Panc1 (cell line): ENCODE measurements at regions not wholly inside any gene's neighbourhood (a gene's known extent, or its start where the extent isn't known, plus 50 kb on each side); places are given as distances from the start of the nearest gene placed in this dataset.

Experiments used
- ATAC-seq: fragments of 200-7000 bp; cut with Tn5 transposase; 2 replicates; pipeline ENCODE4 v1.9.1; 2020; ENCODE audit warnings: mild to moderate bottlenecking, moderate library complexity
- BruUV-seq: library from RNA; stranded (reverse); fragments of 400-500 nt; replicated peaks from 2 replicates; lab custom pipeline; 2021; lab: Mats Ljungman, UMichigan
- CTCF ChIA-PET: fragments of 300-600 bp; sonication (Branson Sonifier 250); formaldehyde crosslinking; loops from one replicate; lab custom pipeline; 2022; ENCODE audit warnings: antibody characterized with exemption; lab: Charles Lee
- POLR2A ChIA-PET: fragments of 300-600 bp; sonication (Branson Sonifier 250); formaldehyde crosslinking; loops from one replicate; lab custom pipeline; 2022; ENCODE audit warnings: antibody characterized with exemption; lab: Charles Lee
- DNase-seq: peaks from one replicate; pipeline ENCODE4 v3.0.0-alpha.2; 2010; ENCODE audit warnings: low read depth, low spot score
- H3K27ac ChIP-seq: 2 replicates; pipeline ENCODE4 v1.5.1; 2011; ENCODE audit warnings: mild to moderate bottlenecking, low read length, inconsistent platforms
- H3K27me3 ChIP-seq: fragments of 200-500 bp; sonication (Bioruptor generic); 2 replicates; pipeline ENCODE4 v1.6.0; 2014; ENCODE audit warnings: low read length, inconsistent platforms; ENCODE audit not compliant: control insufficient read depth, insufficient read depth
- H3K36me3 ChIP-seq: fragments of 200-500 bp; sonication (Bioruptor generic); 2 replicates; pipeline ENCODE4 v1.5.1; 2014; ENCODE audit warnings: inconsistent platforms, mild to moderate bottlenecking, low read length, moderate library complexity; ENCODE audit not compliant: control insufficient read depth, insufficient read depth
- H3K4me1 ChIP-seq: 2 replicates; pipeline ENCODE4 v1.5.1; 2011; ENCODE audit warnings: inconsistent platforms, mild to moderate bottlenecking, low read length, moderate library complexity; ENCODE audit not compliant: control insufficient read depth, insufficient read depth
- H3K4me3 ChIP-seq, 2 experiments: 2 replicates each; pipeline ENCODE4 v1.5.1; 2011 to 2012; ENCODE audit warnings: low read depth in 2 of 2, low read length in 2 of 2, mild to moderate bottlenecking in 2 of 2, inconsistent platforms in 1 of 2, moderate library complexity in 1 of 2
- H3K9me3 ChIP-seq: fragments of 200-500 bp; sonication (Bioruptor generic); 2 replicates; pipeline ENCODE4 v1.5.1; 2014; ENCODE audit warnings: low read depth, mild to moderate bottlenecking, inconsistent platforms, low read length, moderate library complexity; ENCODE audit not compliant: control insufficient read depth, insufficient read depth
- POLR2AphosphoS5 ChIP-seq: IDR thresholded peaks from 2 replicates; pipeline ENCODE4 v1.6.1; 2012; ENCODE audit warnings: mild to moderate bottlenecking, low read depth, low read length, moderate library complexity
- SIN3A ChIP-seq: IDR thresholded peaks from 2 replicates; pipeline ENCODE4 v1.6.1; 2012; ENCODE audit warnings: low read depth, mild to moderate bottlenecking, low read length, moderate library complexity, borderline replicate concordance; ENCODE audit not compliant: insufficient read depth
- TCF7L2 ChIP-seq: IDR thresholded peaks from 2 replicates; pipeline ENCODE4 v1.6.1; 2011; ENCODE audit warnings: mild to moderate bottlenecking, low read depth, low read length, inconsistent platforms
- in situ Hi-C: cut with HindIII; loops from 2 replicates; pipeline ENCODE4 v1.10.0; 2016; ENCODE audit warnings: low sequenced_read_pairs, low pct_unique_long_range_greater_than_20kb
- intact Hi-C: fragments of 100-400 bp; cut with micrococcal nuclease; formaldehyde crosslinking; loops from one replicate; pipeline ENCODE4 v1.10.0; 2022; ENCODE audit not compliant: unreplicated experiment
- TF ChIP-seq, protein P1 (sequence below), 2 experiments: IDR thresholded peaks; 2 replicates each; pipeline ENCODE4 v1.6.1; 2011 to 2012; ENCODE audit warnings: low read depth in 2 of 2, control low read depth in 1 of 2, low read length in 1 of 2, mild to moderate bottlenecking in 1 of 2, moderate library complexity in 1 of 2; ENCODE audit not compliant: insufficient read depth in 1 of 2
- TF ChIP-seq, protein P2 (sequence below): fragments of 450-650 bp; IDR thresholded peaks from 2 replicates; pipeline ENCODE4 v1.5.1; 2017; ENCODE audit warnings: mild to moderate bottlenecking

DNA sequence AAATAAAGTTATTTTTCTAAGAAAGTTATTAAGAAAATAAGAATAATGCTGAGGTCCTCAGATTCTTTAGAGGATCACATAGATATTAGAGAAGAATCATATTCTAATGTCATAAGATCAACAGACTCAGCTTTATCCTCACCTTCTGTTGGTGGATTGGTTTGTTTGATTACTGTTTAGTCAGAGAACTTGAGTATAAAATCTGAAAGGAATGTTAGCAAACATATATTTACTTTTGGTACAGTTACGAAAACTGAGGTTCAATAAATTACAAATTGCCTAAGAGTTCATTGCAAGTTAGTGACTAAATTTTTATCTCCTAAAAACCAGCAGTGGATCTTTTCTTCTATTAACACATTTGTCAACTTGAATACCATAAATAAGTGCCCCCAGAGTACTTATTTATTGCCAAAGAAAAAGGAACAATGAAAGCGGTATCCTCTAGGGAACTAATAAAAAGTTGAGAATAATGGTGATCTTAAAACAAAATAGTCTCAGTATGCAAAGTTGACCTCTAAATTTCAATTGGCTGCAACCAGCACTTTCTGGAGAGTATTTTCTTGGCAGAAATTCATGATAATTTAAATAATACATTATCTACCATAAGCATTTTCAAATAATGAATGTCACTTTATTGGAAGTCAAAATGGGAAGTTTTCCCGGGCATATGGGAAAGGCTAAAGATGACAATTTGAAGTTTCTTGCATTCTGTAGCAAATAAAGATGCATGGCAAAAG lies 296.8 kb downstream of the OTOL1 start:
- no peak overlapping the region for H3K4me3 ChIP-seq
- in situ Hi-C loops (no loop called here), intact Hi-C loops (no loop called here)
- ATAC-seq = no peak
- no peak for DNase-seq
- ChIA-PET CTCF (no interaction called here), POLR2A (no interaction called here)
- no peak overlapping the region for H3K27ac ChIP-seq
- H3K36me3 ChIP-seq = no peaks in the 10 kb centered on the region
- no peaks in the 10 kb centered on the region for H3K9me3 ChIP-seq
- H3K4me1 ChIP-seq = no peaks in the 10 kb centered on the region
- no peak for TF ChIP-seq TCF7L2
- TF ChIP-seq POLR2AphosphoS5 = no peak
- no peak for TF ChIP-seq SIN3A
- TF ChIP-seq, protein P1, sequence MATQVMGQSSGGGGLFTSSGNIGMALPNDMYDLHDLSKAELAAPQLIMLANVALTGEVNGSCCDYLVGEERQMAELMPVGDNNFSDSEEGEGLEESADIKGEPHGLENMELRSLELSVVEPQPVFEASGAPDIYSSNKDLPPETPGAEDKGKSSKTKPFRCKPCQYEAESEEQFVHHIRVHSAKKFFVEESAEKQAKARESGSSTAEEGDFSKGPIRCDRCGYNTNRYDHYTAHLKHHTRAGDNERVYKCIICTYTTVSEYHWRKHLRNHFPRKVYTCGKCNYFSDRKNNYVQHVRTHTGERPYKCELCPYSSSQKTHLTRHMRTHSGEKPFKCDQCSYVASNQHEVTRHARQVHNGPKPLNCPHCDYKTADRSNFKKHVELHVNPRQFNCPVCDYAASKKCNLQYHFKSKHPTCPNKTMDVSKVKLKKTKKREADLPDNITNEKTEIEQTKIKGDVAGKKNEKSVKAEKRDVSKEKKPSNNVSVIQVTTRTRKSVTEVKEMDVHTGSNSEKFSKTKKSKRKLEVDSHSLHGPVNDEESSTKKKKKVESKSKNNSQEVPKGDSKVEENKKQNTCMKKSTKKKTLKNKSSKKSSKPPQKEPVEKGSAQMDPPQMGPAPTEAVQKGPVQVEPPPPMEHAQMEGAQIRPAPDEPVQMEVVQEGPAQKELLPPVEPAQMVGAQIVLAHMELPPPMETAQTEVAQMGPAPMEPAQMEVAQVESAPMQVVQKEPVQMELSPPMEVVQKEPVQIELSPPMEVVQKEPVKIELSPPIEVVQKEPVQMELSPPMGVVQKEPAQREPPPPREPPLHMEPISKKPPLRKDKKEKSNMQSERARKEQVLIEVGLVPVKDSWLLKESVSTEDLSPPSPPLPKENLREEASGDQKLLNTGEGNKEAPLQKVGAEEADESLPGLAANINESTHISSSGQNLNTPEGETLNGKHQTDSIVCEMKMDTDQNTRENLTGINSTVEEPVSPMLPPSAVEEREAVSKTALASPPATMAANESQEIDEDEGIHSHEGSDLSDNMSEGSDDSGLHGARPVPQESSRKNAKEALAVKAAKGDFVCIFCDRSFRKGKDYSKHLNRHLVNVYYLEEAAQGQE (IDR thresholded peaks at IDR 0.05; ENCODE audit: insufficient read depth in 1 of 2, low read depth in 2 of 2, low read length in 1 of 2) = no peak
- TF ChIP-seq, protein P2, sequence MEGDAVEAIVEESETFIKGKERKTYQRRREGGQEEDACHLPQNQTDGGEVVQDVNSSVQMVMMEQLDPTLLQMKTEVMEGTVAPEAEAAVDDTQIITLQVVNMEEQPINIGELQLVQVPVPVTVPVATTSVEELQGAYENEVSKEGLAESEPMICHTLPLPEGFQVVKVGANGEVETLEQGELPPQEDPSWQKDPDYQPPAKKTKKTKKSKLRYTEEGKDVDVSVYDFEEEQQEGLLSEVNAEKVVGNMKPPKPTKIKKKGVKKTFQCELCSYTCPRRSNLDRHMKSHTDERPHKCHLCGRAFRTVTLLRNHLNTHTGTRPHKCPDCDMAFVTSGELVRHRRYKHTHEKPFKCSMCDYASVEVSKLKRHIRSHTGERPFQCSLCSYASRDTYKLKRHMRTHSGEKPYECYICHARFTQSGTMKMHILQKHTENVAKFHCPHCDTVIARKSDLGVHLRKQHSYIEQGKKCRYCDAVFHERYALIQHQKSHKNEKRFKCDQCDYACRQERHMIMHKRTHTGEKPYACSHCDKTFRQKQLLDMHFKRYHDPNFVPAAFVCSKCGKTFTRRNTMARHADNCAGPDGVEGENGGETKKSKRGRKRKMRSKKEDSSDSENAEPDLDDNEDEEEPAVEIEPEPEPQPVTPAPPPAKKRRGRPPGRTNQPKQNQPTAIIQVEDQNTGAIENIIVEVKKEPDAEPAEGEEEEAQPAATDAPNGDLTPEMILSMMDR = no peak
- BruUV-seq = no TSS peak
- no peaks in the 10 kb centered on the region for H3K27me3 ChIP-seq

DNA sequence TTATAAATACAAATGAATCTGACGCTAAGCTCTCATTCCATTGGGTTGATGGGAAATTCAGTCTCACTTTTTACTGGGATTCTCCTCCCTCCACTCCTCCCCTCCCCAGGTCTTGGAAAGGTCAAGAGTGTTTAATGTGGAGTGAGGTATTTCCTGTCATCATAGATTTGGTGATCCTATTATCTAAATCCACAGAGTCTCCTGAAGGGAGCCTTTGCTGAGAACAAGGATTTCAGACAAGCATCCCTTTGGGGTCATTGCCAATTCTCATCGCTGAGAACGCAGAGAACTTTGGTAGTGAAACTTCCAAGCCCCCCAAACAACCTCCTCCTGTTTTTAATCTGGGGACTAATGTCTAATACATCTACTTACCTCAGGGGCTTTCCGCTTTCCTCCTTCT lies 297.9 kb downstream of the OTOL1 start:
- Histone ChIP-seq H3K27me3 (no peaks in the 10 kb centered on the region), H3K4me1 (no peaks in the 10 kb centered on the region), H3K27ac (no peak overlapping the region), H3K4me3 (no peak overlapping the region), H3K36me3 (no peaks in the 10 kb centered on the region), H3K9me3 (no peaks in the 10 kb centered on the region)
- no TSS peak for BruUV-seq
- in situ Hi-C loops (no loop called here), intact Hi-C loops (no loop called here)
- TF ChIP-seq TCF7L2 (no peak), SIN3A (no peak), POLR2AphosphoS5 (no peak)
- TF ChIP-seq, protein P1 (IDR thresholded peaks at IDR 0.05; ENCODE audit: insufficient read depth in 1 of 2, low read depth in 2 of 2, low read length in 1 of 2) = no peak
- TF ChIP-seq, protein P2 = no peak
- DNase-seq = no peak
- ChIA-PET CTCF (no interaction called here), POLR2A (no interaction called here)
- ATAC-seq = no peak
